HL-60 (cell line): ENCODE measurements at regions not wholly inside any gene's neighbourhood (a gene's known extent, or its start where the extent isn't known, plus 50 kb on each side); places are given as distances from the start of the nearest gene placed in this dataset.

Source experiments
- DNase-seq, 2 experiments: peaks; one replicate each; pipeline ENCODE4 v3.0.0-alpha.2; 2010 to 2020; ENCODE audit warnings: low read depth in 1 of 2, low spot score in 1 of 2
- H3K27ac ChIP-seq: fragments of 250-450 bp; sonication (Bioruptor Pico); replicated peaks from 2 replicates; pipeline ENCODE4 v1.5.1; 2020; ENCODE audit warnings: mild to moderate bottlenecking, moderate library complexity
- H3K27me3 ChIP-seq: fragments of 250-450 bp; sonication (Bioruptor Pico); 2 replicates; pipeline ENCODE4 v1.5.1; 2021; ENCODE audit warnings: mild to moderate bottlenecking, moderate library complexity; ENCODE audit not compliant: insufficient read depth, poor library complexity, severe bottlenecking
- H3K4me3 ChIP-seq: replicated peaks from 2 replicates; pipeline ENCODE4 v1.5.1; 2011; ENCODE audit warnings: mild to moderate bottlenecking, control low read depth, low read length; ENCODE audit not compliant: insufficient read depth
- GABPA ChIP-seq: IDR thresholded peaks from 2 replicates; pipeline ENCODE4 v1.6.1; 2012; ENCODE audit warnings: low read depth
- POLR2AphosphoS5 ChIP-seq: IDR thresholded peaks from 2 replicates; pipeline ENCODE4 v1.6.1; 2012; ENCODE audit warnings: low read depth
- SPI1 ChIP-seq: IDR thresholded peaks from 2 replicates; pipeline ENCODE4 v1.6.1; 2012; ENCODE audit warnings: low read depth, mild to moderate bottlenecking, borderline replicate concordance
- TF ChIP-seq, protein P1 (sequence below): IDR thresholded peaks from 2 replicates; pipeline ENCODE4 v1.6.1; 2012; ENCODE audit warnings: low read depth; ENCODE audit not compliant: insufficient replicate concordance
- TF ChIP-seq, protein P2 (sequence below): IDR thresholded peaks from one replicate; pipeline ENCODE4 v1.5.1; 2011; ENCODE audit warnings: low read length, control low read depth, inconsistent platforms; ENCODE audit not compliant: insufficient read depth

DNA sequence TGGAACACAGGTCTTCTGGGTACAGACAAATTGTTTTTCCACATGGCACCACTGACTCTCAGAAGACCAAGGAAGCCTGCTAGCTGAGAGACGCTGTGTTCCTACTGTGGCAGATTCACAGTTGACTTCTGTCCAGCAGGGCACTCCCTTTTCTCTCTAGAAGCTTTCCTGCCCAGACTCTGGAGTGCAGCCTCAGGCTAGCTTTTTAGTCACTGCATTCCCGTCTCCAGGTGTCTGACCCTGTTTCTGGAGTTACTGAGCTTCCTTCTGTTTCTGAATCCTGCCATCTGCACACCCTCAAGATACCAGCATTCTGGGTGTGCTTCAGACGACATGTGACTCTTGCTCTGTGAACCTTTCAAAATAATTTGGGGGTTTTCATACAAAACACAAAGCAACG lies 125.1 kb downstream of the TMEM200C start:
- no peak for DNase-seq
- Histone ChIP-seq H3K27ac (no peak overlapping the region), H3K4me3 (no peak overlapping the region), H3K27me3 (peaks cover 10% of the 10 kb centered on the region)
- TF ChIP-seq, protein P1, sequence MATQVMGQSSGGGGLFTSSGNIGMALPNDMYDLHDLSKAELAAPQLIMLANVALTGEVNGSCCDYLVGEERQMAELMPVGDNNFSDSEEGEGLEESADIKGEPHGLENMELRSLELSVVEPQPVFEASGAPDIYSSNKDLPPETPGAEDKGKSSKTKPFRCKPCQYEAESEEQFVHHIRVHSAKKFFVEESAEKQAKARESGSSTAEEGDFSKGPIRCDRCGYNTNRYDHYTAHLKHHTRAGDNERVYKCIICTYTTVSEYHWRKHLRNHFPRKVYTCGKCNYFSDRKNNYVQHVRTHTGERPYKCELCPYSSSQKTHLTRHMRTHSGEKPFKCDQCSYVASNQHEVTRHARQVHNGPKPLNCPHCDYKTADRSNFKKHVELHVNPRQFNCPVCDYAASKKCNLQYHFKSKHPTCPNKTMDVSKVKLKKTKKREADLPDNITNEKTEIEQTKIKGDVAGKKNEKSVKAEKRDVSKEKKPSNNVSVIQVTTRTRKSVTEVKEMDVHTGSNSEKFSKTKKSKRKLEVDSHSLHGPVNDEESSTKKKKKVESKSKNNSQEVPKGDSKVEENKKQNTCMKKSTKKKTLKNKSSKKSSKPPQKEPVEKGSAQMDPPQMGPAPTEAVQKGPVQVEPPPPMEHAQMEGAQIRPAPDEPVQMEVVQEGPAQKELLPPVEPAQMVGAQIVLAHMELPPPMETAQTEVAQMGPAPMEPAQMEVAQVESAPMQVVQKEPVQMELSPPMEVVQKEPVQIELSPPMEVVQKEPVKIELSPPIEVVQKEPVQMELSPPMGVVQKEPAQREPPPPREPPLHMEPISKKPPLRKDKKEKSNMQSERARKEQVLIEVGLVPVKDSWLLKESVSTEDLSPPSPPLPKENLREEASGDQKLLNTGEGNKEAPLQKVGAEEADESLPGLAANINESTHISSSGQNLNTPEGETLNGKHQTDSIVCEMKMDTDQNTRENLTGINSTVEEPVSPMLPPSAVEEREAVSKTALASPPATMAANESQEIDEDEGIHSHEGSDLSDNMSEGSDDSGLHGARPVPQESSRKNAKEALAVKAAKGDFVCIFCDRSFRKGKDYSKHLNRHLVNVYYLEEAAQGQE: no peak
- TF ChIP-seq POLR2AphosphoS5: no peak
- TF ChIP-seq, protein P2, sequence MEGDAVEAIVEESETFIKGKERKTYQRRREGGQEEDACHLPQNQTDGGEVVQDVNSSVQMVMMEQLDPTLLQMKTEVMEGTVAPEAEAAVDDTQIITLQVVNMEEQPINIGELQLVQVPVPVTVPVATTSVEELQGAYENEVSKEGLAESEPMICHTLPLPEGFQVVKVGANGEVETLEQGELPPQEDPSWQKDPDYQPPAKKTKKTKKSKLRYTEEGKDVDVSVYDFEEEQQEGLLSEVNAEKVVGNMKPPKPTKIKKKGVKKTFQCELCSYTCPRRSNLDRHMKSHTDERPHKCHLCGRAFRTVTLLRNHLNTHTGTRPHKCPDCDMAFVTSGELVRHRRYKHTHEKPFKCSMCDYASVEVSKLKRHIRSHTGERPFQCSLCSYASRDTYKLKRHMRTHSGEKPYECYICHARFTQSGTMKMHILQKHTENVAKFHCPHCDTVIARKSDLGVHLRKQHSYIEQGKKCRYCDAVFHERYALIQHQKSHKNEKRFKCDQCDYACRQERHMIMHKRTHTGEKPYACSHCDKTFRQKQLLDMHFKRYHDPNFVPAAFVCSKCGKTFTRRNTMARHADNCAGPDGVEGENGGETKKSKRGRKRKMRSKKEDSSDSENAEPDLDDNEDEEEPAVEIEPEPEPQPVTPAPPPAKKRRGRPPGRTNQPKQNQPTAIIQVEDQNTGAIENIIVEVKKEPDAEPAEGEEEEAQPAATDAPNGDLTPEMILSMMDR: no peak
- TF ChIP-seq SPI1: no peak
- TF ChIP-seq GABPA: no peak

DNA sequence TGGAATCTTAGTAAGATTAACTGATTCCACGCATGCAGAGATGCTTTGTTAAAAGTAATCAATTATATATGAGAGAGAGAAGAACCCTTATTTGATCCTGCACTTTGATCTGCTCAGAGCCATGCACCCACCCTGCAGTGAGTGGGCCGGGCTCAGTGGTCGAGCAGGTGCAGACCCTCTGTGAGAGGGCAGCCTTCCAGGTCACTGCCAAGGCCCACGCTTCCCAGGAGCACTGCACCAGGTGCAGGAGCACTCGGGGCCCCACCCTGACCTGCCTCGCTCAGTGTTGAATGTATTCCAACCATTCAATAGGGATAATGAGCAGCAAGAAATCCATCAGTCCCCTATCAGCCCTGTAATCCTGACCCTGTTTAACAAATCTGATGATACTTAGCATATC lies 126.9 kb downstream of the TMEM200C start:
- DNase-seq: no peak
- Histone ChIP-seq H3K27me3 (peaks cover 15% of the 10 kb centered on the region), H3K27ac (no peak overlapping the region), H3K4me3 (no peak overlapping the region)
- TF ChIP-seq POLR2AphosphoS5 (no peak), SPI1 (no peak), GABPA (no peak)
- TF ChIP-seq, protein P1: no peak
- TF ChIP-seq, protein P2: no peak

DNA sequence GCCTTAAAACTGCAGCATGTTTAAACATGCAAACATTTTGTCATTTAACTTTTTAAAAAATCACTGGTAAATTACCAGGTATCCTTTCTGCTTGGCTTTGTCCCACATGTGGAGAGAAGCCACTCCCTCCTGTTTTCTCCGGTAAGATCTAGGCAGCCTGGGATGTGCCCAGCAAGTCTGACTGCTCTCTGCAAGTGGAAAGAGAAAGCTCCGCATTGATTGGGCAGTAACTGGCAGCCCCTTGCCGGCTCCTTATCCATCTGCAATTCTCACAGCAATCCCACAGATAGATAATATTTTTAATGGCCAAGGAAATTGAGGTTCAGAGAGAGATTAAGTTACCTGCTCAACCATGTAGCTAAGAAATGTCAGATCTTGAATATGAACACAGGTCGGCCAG lies 136.1 kb downstream of the TMEM200C start:
- Histone ChIP-seq H3K27me3 (peaks cover 21% of the 10 kb centered on the region), H3K4me3 (no peak overlapping the region), H3K27ac (no peak overlapping the region)
- TF ChIP-seq SPI1 (no peak), GABPA (no peak), POLR2AphosphoS5 (no peak)
- TF ChIP-seq, protein P2: no peak
- TF ChIP-seq, protein P1: no peak
- DNase-seq: no peak
